ENCODE measurements at regions not wholly inside any gene's neighbourhood (a gene's known extent, or its start where the extent isn't known, plus 50 kb on each side); places are given as distances from the start of the nearest gene placed in this dataset.

DNA sequence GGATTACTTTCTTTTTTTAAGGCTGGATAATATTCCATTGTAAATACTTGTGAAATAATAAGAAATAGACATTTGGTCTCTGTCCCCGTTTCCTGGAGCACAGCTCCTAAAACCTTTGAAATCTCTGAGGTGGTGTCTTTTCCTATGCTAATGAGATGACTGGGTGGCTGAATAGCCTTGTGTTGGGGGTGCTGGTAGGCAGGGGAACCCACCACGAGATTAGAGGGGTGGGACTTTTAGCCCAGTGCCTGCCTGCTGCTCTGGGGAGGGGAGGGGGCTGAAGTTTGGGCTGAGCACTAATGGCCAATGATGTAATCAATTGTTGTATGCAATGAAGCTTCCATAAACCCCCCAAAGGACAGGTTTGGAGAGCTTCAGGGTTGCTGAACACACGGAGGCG is 175.7 kb downstream of the FGF9 start:
- TF ChIP-seq MYC (IDR thresholded peaks at IDR 0.05; ENCODE audit: low read depth, low read length) (no peak), MAX (IDR thresholded peaks at IDR 0.05; ENCODE audit: low read depth, low read length) (no peak), POLR2A (IDR thresholded peaks at IDR 0.05; ENCODE audit: extremely low read depth, insufficient read length) (no peak), CTCF (IDR thresholded peaks at IDR 0.05; ENCODE audit: low read depth, low read length) (no peak)
- H3K4me3 ChIP-seq (ENCODE audit: low read depth, low read length), result no peak overlapping the region
- DNase-seq (ENCODE audit: low read depth), result no peak

DNA sequence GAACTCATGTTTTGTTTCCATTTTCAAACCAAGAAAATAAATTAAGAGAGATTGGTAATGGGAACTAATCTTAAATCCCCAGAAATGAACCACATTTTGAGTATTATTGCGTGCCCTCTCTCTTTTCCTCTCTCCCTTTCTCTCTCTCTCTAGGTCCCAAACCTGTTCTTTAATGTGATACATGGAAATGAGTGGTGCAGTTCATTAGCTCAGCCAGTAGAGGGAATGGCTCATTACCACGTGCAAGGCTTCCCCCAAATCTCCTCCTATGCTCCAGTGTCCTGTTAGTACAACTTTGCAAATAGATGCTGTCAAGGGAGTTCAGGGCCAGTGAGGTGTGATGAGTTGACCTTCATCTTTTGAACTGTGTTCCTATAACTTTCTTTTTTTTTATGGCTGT is 178.4 kb downstream of the FGF9 start:
- peak; percentile 62 for DNase-seq (ENCODE audit: low read depth)
- no peak overlapping the region for H3K4me3 ChIP-seq (ENCODE audit: low read depth, low read length)
- TF ChIP-seq MYC (IDR thresholded peaks at IDR 0.05; ENCODE audit: low read depth, low read length) (peak; percentile 93), CTCF (IDR thresholded peaks at IDR 0.05; ENCODE audit: low read depth, low read length) (peak; percentile 75), POLR2A (IDR thresholded peaks at IDR 0.05; ENCODE audit: extremely low read depth, insufficient read length) (no peak), MAX (IDR thresholded peaks at IDR 0.05; ENCODE audit: low read depth, low read length) (peak; percentile 94)

DNA sequence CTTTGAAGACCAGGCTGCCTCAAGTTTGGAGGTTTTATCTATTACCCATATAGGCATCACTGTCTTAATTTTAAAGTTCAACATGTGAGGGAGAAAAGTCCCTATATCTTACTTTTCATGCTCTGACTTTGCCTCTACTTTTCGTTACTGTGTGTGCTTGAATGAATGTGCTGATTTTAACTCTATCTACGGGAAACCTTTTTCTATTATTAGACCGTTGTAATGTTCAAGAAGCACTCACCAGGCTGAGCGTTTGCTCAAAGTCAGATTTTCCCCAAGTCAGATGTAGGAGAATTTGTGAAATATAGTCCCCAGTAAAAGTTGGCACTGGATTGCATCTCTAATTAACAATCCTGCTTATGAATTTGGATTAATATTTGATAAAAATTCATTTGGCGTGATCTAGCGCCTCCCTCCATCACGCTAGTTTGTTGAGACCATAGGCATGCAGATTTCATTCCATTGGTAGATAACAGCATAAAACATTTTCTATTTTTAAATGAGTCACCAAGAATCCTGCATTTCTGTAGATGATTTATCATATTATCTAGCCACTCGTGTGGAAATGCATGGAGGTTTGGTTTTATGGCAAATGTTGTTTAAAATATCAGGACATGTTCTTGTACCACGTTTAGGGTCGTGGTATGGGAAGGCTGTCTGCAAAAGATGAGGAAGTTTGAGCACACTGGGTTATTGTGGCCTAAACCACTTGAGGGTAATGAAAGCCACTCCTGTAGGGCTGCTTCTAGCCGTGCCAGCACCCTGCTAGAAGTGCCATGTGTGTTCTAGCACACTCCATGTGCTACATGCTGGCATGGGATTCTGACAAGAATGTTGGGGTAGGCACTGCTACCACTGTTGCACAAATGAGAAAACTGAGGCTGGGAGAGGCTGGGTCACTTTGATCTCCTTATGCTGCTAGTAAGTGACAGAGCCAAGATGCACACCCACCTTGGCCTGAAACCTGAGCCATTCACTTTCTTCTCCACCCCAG is 179.4 kb downstream of the FGF9 start:
- DNase-seq (ENCODE audit: low read depth), result no peak
- H3K4me3 ChIP-seq (ENCODE audit: low read depth, low read length), result no peak overlapping the region
- TF ChIP-seq POLR2A (IDR thresholded peaks at IDR 0.05; ENCODE audit: extremely low read depth, insufficient read length), result no peak
- TF ChIP-seq MAX (IDR thresholded peaks at IDR 0.05; ENCODE audit: low read depth, low read length), result peak; percentile 45; the same call in 1 of the 2 replicates

- no peak for TF ChIP-seq MYC (IDR thresholded peaks at IDR 0.05; ENCODE audit: low read depth, low read length)
- no peak for TF ChIP-seq MAX (IDR thresholded peaks at IDR 0.05; ENCODE audit: low read depth, low read length)
- no peak for TF ChIP-seq CTCF (IDR thresholded peaks at IDR 0.05; ENCODE audit: low read depth, low read length)
- TF ChIP-seq POLR2A (IDR thresholded peaks at IDR 0.05; ENCODE audit: extremely low read depth, insufficient read length), result no peak
- DNase-seq (ENCODE audit: low read depth), result no peak
- H3K4me3 ChIP-seq (ENCODE audit: low read depth, low read length), result no peak overlapping the region
These were observed 181.2 kb downstream of the FGF9 start for GRCh38 chr13:21852043-21852442.

- no peak for TF ChIP-seq POLR2A (IDR thresholded peaks at IDR 0.05; ENCODE audit: extremely low read depth, insufficient read length)
- no peak for TF ChIP-seq MAX (IDR thresholded peaks at IDR 0.05; ENCODE audit: low read depth, low read length)
- no peak for TF ChIP-seq MYC (IDR thresholded peaks at IDR 0.05; ENCODE audit: low read depth, low read length)
- TF ChIP-seq CTCF (IDR thresholded peaks at IDR 0.05; ENCODE audit: low read depth, low read length), result no peak
- H3K4me3 ChIP-seq (ENCODE audit: low read depth, low read length), result no peak overlapping the region
- no peak for DNase-seq (ENCODE audit: low read depth)
These were observed 182.9 kb downstream of the FGF9 start for GRCh38 chr13:21853779-21854178.

DNA sequence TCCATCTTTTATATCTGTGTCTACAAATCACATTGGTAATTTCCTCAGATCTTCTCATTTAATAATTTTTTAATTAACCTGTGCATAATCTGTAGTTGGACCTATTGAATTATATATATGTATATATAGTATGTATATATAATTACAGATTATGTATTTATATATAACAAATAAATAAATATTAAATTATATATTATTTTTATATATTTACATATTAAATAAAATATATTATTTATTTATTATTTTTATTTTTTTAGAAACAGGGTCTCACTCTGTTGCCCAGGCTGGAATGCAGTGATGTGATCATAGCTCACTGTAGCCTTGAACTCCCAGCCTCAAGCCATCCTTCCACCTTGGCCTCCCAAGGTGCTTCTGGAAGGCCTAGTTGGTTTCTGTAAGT is 197.9 kb downstream of the FGF9 start:
- no peak for DNase-seq (ENCODE audit: low read depth)
- no peak overlapping the region for H3K4me3 ChIP-seq (ENCODE audit: low read depth, low read length)
- TF ChIP-seq CTCF (IDR thresholded peaks at IDR 0.05; ENCODE audit: low read depth, low read length) (no peak), MYC (IDR thresholded peaks at IDR 0.05; ENCODE audit: low read depth, low read length) (no peak), MAX (IDR thresholded peaks at IDR 0.05; ENCODE audit: low read depth, low read length) (no peak), POLR2A (IDR thresholded peaks at IDR 0.05; ENCODE audit: extremely low read depth, insufficient read length) (no peak)
